ENCODE measurements at regions not wholly inside any gene's neighbourhood (a gene's known extent, or its start where the extent isn't known, plus 50 kb on each side); places are given as distances from the start of the nearest gene placed in this dataset.

- TF ChIP-seq ZFX (IDR thresholded peaks at IDR 0.05) (no peak), CTCF (conservative IDR thresholded peaks at IDR 0.05) (no peak)
- no peak overlapping the region for H3K27ac ChIP-seq
Measured at GRCh38 chr16:49964973-49965372, 60.1 kb upstream of the CNEP1R1 start.

- no peak for TF ChIP-seq CTCF (conservative IDR thresholded peaks at IDR 0.05)
- no peak for TF ChIP-seq ZFX (IDR thresholded peaks at IDR 0.05)
- no peak overlapping the region for H3K27ac ChIP-seq
Measured at GRCh38 chr16:49967012-49967559, 57.9 kb upstream of the CNEP1R1 start.

GRCh38 chr16:49969091-49970030, 55.7 kb upstream of the CNEP1R1 start:
- TF ChIP-seq CTCF (conservative IDR thresholded peaks at IDR 0.05), result no peak
- TF ChIP-seq ZFX (IDR thresholded peaks at IDR 0.05), result no peak
- no peak overlapping the region for H3K27ac ChIP-seq

DNA sequence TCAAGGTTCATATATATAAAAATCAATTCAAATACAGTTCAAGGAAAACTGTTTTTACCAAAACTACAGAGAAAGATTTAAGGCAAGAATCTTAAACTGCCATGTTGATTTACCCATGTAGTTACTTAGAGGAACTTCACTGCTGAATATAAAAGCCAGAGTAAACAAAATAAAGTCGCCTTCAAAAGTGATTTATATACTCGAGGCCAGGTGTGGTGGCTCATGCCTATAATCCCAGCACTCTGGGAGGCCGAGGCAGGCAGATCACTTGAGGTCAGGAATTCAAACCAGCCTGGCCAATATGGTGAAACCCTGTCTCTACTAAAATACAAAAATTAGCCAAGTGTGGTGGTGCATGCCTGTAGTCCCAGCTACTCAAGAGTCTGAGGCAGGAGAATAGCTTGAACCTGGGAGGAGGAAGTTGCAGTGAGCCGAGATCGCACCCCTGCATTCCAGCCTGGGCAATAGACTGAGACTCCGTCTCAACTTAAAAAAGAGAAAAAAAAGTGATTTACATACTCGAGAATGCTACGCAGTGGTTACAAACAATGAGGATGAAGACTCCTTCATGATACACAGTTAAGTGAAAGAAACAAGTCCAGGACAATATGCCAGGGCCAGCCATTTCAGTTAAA, 54.1 kb upstream of the CNEP1R1 start:
- TF ChIP-seq CTCF (conservative IDR thresholded peaks at IDR 0.05) (no peak), ZFX (IDR thresholded peaks at IDR 0.05) (no peak)
- H3K27ac ChIP-seq, result no peak overlapping the region

DNA sequence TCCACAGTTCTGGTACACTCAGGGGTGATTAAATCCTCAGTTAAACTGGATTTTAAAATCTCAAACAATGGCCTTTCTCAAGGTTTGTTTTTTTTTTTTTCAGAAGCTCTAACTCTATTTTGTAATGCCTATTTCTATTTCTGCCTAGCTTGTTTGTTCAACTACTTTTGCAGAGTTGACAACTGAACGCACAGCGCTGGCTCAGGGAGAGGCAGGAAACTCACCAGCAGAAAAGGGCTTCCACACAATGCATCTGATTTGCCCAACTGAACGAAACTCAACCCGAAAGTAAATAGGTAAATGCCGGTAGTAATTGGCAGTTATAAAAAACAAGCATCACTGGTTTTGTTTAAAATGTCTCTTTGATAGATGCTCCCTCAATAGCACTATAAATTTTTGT, 52.7 kb upstream of the CNEP1R1 start:
- TF ChIP-seq ZFX (IDR thresholded peaks at IDR 0.05) (no peak), CTCF (conservative IDR thresholded peaks at IDR 0.05) (no peak)
- no peak overlapping the region for H3K27ac ChIP-seq

GRCh38 chr16:49972961-49973360, 52.1 kb upstream of the CNEP1R1 start:
- TF ChIP-seq CTCF (conservative IDR thresholded peaks at IDR 0.05) (no peak), ZFX (IDR thresholded peaks at IDR 0.05) (no peak)
- H3K27ac ChIP-seq, result no peak overlapping the region
